Inflammatory macrophage treated with lipopolysaccharide for 1 hour (primary cell): ENCODE measurements at regions not wholly inside any gene's neighbourhood (a gene's known extent, or its start where the extent isn't known, plus 50 kb on each side); places are given as distances from the start of the nearest gene placed in this dataset.

Experiments used
- DNase-seq, 2 donors: peaks; one replicate each; pipeline ENCODE4 v3.0.0-alpha.2; 2020 to 2022

DNA sequence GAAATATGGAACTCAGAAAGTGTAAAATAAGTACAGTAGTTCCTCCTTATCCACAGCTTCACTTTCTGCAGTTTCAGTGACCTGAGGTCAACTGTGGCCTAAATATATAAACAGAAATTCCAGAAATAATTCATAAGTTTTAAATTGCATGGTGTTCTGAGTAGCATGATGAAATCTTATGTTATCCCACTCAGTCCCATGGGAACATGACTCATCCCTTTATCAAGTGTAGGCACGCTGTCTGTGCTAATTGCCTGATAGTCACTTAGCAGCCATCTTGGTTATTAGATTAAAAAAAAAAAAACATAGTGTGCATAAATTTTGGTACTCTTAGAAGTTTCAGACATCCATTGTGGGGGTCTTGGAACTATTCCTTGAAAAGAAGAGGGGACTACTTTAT is 983.4 kb upstream of the ADGRL3 start:
- peak in 1 of 2 donors; percentile 3 for DNase-seq

DNA sequence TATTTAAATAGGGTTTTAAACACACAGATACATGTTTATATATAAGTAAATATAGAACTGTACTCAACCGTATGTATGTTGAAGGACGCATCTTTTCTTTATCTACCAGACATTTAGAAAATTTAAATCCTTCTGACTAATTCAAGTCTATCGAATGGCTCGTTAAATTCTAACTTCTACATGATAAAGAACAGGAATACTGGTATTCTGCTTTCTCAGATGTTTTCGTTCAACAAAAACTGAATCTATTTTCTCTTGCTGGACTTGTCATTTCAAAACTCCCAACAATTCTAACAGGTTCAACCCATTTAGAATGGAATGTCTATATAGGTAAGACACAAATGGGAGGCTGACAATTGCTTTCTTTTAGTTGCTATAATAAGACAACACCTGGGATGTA is 978.3 kb upstream of the ADGRL3 start:
- no peak for DNase-seq

DNA sequence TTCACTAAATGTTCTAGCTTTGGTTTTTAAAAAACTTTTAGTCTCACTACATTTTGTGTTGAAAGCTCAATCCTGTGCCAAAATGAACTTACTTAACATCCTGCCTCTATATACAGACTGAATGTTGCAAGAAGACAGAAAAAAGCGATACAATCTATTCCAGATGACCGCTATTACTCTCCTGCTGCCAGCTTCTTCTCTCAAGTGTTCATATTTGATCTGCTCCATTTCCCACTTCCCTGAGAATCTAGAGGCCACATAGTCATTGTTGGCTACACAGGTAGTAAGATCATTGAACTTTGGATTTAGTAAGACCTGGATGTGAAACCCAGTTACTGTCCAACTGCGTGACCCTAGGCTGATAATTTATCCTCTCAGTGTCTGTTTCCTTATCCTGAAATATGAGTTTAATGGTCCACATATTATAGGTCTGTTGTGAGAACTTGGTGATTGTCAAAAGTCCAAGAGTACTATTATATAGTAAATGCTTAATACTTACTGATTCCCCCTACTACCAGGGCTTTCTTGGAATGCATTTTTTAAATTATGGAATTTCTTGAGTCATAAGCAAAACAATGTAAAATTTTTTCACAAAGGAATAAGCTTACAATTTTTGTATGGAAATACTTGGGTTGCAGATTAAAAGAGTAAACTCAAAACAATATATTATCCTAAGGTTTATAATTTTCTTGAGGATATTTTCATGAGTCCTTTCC is 976.8 kb upstream of the ADGRL3 start:
- no peak for DNase-seq

DNA sequence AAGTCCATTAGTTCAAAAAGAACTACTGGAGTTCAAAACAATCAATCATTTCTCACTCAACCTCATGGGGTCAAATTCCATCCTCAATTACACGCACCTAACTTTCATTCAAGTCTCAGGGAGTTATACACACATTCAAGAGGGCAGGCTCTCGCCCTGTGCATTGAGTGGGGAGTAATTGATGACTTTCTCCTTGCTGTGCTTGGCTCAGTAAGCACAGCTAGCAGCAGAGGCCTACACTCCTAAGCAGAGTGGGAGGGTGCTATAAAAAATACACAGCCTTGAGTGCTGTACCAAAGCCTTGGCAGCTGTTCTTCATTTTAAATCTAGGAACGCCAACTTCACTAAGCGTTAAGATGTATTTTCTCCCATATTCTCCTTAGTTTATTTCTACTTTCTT is 958.3 kb upstream of the ADGRL3 start:
- DNase-seq: no peak

DNA sequence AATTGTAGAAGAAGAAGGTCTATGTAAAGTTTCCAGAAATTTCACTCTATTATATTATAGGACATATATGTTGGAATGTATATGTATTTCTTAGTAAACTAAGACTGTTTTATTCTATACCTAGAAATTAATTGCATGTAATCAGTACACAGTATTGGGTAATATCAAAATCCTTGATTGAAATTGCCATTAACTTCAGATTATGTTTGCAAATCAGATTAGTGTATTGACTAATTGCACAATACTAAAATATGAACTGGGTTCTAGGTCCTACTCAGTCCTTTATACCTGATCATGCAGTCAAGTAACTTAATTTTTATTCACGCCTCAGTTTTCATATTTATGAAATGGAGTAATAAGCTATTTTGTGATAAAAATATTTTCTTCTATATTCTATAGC is 950.3 kb upstream of the ADGRL3 start:
- no peak for DNase-seq

DNA sequence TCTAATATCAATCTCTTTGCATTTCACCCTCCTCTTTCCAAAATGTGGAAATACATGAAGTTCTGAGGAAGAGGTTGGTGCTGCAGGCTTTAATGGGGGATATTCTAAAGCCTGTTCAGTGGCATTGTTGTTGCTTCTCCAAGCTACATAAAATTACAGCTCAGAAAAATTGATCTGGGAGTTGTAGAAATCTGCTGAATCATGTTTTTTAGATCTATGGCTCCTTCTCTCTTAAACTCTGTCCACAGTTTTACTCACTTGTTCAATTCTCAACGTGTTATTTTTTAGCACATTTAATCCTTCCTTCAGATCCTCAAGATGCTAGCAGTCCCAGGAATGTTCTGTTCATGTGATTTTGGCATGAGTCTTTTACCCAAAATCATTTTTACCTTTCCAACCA is 949.5 kb upstream of the ADGRL3 start:
- no peak for DNase-seq

DNA sequence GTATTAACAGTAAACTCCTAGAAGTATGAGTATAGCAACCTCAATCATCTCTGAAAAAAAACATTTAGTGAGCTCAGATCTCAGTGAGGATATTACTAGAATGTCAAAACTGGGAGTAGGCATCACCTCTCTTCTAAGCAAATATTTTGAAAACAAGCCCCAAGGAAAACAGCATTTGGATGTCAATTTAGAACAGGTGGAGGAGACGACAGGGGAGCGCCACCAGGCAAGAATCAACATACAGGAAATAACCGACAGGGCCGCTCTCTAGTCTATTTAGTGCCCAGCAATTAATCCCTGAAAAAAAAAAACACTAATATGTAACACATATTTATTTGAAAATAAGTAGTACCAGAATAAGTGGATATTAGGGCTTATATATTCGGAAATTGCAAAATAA is 940.3 kb upstream of the ADGRL3 start:
- DNase-seq: no peak

DNA sequence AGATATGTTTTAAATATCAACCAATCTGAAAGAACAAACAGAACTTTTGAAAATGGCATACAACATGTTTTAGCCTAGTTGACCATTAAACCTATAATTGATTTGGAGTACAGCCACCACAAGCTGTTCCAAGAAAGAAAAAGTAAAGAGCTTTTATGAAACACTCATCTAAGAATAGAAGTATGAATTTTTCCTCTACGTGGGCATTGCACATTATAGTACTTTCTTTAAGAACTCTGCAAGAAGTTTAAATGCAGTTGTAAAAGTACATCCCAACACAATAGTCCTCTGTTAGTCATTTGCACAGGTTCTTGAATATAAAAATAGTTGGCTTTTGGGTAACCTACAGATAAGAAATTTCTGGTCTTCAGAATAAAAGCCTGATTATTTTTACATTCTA is 933.6 kb upstream of the ADGRL3 start:
- no peak for DNase-seq

DNA sequence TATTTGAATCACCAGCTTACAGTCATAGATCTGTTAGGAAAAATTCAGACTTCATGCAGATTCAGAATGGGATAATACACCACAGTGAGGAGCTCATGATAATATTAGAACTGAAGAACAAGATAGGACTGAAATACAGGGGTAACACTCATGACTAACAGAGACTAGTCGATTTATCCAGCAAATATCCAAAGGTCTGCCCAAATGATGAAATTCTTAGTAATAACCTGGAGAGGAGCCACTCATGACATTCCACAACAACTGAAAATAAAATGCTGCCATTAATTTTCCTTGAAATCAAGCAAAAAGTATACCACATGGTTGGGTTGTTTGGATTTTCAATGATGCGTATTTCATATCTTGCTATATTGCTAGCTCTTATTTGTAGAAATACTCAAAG is 903.7 kb upstream of the ADGRL3 start:
- no peak for DNase-seq

DNA sequence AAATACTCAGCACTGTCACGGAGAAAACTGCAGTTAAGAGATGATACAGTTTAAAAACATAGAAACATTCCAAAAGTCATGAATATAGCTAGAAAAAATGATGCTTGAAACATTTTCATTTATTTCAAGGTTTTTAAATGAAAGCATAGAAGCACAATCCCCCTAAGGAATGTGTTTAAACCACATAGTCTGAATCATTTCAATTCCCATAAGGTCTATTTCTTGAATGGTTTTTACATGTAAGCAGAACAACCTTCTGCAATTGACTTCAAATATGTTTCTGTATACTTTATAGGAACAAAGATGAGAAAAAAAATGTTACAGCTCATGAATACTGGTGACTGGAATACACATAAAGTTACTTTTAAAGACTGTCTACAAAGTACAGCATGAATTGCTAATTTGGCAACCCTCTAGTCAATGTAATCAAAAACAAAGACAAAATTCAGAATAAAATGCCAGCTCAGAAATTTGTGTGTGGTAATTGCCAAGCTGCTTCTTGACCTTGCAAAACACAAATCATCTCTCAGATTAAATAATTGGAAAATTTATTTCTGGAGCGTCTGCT is 886.4 kb upstream of the ADGRL3 start:
- DNase-seq: no peak

DNA sequence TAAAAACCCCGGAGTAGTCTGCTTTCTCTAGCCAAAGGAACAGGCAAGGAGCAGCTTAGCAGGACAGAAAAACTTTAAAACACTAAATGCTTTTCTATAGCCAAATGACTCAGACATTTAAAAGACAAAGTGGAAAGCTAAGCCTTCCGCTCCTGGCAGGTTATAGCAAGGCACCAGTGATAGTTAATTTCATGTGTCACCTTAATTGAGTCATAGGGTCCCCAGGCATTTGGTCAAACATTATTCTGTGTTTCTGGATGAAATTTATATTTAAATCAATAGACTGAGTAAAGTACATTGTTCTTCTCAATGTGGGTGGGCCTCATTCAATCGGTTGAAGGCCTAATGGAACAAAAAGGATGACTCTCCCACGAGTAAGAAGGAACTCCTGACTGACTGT is 885.7 kb upstream of the ADGRL3 start:
- no peak for DNase-seq

DNA sequence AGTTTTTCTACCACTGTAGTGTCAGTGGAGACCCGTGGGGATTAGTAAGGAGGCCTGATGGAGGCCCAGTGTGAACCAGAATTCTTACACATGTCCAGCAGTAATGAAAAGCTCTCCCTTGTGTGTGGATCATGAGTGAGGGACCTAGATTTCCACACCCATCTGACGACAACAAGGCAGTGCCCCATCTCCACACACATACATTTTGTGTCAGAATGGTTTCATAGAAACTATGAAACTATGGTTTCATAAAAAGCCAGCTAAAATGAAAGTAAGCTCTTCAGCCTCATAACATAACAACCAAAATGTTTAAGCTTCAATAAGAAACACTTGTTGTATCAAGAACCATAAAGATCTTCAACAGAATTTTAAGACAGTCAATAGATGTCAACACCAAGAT is 884.5 kb upstream of the ADGRL3 start:
- no peak for DNase-seq

DNA sequence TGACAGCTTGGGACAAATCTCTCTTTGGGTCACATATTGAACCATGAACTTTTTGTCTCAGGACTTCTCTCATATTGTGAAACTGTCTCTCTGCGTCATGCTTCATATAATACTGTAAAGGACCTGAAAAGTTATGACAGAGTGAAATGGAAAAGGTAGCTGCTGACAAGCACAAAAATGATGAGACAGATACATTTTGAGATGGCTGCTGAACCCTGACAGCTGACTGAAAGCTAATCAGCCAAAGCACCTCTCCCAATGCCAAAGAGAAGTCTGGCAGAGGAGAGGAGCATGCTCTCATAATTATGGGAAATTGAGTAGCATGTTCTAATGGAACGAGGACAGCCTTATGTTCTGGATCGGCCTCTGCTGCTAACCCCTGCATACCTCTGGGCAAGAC is 873.4 kb upstream of the ADGRL3 start:
- no peak for DNase-seq

DNA sequence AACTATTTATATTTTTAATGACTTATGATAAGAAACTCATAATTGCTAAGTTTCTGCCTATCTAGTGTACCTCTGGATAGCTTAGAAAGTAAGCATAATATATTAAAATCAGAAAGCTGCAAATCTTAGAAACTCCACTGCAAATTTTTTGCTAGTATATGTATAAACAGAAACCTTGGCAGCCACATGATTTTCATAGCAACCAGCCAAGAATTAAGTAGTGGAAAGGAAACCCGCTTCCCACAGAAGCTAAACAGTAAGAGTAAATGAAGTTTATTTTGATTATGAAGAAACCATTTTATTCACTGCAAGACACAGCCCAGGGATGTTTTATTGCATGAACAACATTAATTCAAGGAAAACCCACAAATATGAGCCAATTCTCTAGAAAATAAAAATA is 872.5 kb upstream of the ADGRL3 start:
- DNase-seq: no peak

DNA sequence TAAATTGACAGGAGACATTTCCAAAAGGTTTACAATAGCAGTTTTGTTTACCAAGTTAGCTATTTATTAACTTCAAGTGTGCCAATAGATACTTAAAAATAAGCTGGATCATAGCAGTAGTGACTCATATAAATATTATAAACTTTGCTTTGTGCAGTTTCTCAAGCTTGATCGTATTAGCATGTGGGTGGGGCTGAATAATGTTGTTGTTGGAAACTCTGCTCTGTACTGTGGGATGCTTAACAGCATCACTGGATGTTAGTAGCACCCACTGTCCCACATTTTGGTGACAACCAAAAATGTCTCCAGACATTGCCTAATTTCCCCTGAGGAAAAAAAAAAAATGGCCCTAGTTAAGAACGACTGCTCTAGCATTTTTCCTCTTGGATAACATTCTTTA is 855.2 kb upstream of the ADGRL3 start:
- DNase-seq: no peak

DNA sequence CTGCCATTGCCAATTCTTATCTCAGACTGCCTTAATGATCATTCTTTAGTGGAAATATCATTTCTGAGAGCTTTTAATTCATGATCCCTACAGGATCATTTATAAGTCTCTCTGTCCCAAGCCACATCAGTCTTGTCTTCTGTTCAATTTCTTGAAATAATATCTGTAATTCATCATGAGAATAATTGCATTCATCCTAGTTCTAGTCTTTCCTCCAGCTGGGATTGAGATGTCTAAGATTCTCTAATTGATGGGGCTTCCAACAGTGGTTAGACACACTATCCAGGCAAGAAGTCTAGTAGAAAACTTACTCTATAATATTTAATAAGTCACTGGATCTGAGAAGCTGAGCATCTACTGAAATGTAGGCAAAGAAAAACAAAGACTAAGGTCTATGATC is 854.7 kb upstream of the ADGRL3 start:
- DNase-seq: no peak

DNA sequence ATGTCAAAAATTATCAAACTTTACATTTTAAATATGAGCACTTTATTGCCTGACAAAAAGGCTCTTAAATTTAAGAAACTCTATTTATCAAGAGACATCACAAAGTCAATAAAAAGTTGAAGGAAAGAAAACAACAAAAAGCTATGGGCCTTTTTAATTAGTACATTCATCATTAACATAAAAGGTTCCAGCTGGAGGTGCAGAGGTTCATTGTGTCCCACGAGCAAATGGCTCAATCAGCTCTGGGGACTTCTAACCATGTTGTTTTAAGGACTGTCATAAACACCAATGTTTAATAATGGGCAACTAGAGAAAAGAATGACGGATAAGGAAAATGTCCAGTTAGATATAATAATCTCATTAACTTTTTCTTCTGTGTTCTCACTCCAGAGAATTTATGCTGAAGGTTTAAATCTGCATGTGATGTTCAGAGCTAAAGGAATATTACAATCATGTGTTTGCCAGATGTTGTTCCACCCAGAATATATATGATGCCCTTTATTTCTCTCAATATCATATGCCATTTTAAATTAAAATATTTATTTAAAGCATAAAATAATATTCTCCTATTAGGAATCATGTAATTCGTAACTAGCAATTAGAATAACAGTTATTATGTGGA is 840.3 kb upstream of the ADGRL3 start:
- no peak for DNase-seq

DNA sequence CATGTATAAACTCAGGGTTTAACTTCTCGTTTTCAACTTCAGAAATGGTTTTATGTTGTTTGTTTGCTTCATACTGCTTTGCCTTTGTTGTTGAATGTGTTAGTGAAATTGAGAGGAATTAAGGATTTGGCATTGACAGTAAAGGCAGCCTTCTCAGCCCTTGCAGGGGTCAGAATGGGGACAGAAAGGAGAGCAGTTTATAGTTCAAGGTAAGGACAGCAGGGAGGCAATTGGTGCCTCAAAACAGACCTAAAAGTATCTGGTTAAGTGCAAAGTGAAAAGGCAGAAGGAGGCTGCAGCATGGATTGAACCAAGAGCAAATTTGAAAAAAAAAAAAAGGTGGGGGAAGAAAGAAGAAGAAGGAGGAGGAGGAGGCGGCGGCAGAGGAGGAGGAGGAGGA is 835.0 kb upstream of the ADGRL3 start:
- no peak for DNase-seq

DNA sequence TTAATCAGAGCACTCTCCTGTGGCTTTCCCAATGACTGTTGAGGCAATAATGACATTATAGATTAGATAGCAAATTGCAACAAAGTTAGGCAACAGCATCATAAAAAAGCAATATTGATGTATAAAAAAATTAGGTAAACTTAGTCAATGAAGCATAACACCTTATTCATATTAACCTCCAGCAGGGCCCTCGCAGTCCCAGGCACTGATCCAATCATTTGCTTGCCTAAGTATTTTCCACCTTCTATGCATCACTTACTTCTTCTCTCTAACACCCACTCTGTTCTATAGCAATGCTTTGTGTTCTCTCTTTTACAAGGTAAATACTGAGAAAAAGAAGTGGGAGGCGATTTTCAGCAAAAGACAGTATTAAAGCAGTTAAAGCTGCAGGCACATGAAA is 833.5 kb upstream of the ADGRL3 start:
- no peak for DNase-seq

DNA sequence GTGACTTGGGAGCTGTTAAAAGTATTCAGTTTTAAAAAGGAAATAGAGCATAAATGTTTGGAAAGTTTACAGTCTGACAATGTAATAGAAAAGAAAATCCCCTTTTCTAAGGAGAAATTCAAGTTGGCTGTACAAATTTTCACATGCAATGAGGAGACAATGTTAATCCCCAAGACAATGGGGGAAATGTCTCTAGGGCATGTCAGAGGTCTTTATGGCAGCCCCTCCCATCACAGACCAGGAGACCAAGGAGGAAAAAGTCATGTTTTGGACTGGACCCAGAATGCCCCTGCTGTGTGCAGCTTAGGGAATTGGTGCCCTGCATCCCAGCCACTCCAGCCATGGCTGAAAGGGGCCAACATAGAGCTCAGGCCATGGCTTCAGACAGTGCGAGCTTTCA is 831.1 kb upstream of the ADGRL3 start:
- no peak for DNase-seq

DNA sequence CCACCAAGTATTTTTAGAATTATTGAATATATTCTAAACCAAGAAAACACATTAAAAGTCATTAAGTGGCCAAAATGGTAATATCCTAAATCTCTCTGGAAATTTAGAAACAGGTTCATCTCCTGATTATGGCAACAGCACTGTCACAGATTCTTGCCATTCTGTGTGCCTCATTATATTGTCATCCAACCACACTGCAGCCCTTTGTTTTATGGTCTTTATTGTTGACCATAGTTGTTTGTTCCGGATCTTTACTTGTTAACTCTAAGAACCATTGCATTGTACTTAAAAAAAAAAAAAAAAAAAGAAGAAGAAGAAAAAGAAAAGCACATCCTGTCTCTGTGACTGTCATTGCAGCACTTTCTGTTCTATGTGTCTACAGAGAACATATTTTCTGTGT is 822.1 kb upstream of the ADGRL3 start:
- DNase-seq: no peak

DNA sequence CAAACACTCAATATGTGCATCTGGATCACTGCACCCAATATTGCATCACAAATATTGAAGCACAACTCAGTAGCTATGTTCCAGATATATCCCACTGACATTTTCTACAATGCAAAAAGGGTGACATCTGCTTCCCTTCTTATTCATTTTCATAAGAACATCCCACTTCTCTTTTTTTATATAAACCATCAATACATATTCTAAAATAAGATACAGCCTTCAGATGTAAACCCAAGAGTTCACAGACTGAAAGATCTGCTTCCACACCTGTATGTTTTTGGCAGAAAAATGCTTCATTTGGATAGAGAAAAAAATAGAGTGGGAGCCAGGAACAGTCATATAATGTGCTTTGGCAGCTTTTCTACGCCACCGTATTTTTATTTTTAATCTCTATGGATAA is 815.6 kb upstream of the ADGRL3 start:
- DNase-seq: no peak

DNA sequence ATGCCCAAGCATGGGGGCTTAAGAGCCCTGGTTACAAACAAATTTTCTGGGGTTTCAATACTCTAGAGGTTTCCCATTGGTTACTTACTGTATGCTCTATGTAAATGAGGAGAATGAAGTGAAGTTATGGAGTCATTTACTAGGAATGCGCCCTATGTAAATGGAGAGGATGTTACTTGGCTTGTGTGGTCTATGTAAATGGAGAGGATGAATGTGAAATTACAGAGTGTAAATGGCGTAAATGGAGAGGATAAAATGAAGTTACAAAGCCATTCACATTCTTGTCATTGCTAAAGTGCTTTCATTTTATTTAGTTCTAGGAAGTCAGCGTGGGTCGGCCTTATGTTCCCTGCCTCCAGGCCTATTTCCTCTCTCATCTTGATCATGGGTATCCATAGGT is 810.5 kb upstream of the ADGRL3 start:
- DNase-seq: no peak

DNA sequence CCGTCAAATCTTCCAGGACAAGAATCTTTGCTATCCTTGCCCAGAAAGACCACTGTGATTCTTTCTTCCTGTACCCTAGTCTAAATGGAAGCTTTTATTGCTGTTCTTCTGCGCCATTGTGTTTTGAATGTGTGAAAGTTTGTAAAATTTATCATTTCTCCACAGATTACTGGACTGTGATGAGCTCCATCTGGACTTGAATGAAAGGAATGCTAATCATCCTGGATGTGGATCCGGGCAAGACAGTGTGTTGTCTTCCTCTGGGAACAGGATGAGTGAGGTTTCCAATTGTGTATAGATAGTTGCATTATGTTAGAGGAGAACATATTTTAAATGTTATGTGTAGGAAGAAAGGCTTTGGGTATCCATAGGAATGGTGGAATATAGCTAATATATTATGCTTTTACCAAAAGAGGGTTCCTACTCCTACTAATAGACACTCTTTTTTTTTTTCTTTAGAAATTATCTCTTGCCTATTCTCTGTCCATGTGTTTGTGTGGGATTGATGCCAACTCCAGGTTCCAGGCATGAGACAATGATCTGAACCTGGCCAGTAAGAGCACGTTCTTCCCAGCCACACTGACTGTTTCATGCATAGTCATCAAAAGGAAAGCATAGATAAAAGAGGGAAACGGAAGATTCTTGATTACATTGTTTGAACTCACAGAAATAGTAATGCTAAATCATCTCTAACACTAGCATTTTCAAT is 803.6 kb upstream of the ADGRL3 start:
- no peak for DNase-seq
